Activated T-helper 1 cell treated with Interleukin-2 at 50 U/mL for 16 hours (primary cell): ENCODE measurements at regions not wholly inside any gene's neighbourhood (a gene's known extent, or its start where the extent isn't known, plus 50 kb on each side); places are given as distances from the start of the nearest gene placed in this dataset.
"Not testable (repeated sequence)": the region's sequence is repeated elsewhere in the genome, so short reads cannot be mapped to it uniquely, and the experiment has no call there.

Experiments
- DNase-seq: peaks from one replicate; pipeline ENCODE4 v3.0.0-alpha.2; 2020; ENCODE audit warnings: low read depth

DNA sequence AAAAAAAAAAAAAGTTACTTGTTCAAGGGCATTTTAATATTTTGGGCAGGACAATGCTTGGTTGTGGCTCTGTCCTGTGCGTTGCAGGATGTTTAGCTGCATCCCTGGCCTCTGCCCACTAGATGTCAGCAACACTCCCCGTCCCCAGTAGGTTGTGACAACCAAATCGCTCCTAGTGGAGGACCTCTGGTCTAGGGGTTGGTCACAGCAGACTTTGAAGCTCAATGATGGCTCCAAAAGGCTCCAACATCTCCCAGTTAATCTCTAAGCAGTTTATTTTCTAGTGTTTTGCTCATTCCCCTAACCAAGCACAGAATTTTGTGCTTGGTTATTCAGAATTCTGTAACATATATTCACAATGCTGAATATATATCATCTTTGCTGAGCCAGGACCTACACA lies 67.0 kb downstream of the CHRNA1 start:
- DNase-seq = peak; percentile 36

DNA sequence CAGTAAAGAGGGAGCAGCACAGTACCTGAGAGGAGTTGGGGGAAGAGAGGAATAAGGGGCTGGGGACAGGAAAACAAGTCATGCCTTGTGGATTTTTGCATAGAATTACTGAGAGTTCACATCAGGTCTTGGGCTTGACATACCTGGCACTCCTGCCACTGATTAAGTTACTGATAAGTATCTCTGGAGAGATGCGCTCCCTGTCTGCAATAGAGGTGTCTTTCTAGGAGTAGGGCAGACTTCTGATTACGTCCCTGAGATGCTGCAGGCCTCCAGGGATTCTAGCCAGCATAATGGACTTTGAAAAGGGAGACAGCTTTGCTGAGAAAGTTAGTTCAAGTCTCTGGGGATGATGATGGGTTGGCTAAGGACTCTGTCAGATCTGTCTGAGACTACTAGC lies 69.4 kb downstream of the CHRNA1 start:
- DNase-seq = no peak

DNA sequence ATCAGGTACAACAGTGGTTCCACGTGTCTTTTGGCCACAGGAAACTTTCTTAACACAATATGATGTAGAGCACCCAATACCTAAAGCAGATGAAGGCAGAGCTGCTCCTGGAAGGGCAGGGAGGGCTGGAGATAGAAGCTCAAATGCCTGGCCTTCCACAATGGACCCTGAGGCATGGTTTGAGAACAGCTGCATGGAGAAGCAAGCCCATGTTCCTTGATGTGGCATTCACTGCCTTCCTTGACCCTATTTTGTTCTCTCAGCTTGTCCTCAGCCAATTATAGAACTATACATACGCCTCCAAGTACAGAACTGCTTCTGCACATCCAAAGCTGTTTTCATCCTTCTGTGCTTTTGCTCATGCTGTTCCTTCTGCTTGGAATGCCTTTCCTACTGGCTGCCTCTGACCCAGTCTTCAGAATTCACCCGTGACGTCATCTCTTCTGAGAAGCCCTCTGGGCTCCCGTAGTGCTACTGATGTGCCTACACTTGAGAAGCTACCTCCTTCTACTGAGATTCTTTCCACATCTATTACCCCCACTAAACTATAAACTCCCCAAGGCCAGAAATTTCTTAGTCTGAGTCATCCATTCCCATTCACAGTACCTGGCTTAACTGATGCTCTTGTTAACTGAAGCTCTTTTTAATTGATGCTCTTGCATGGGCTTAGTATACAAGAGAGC lies 69.9 kb downstream of the CHRNA1 start:
- DNase-seq = no peak

DNA sequence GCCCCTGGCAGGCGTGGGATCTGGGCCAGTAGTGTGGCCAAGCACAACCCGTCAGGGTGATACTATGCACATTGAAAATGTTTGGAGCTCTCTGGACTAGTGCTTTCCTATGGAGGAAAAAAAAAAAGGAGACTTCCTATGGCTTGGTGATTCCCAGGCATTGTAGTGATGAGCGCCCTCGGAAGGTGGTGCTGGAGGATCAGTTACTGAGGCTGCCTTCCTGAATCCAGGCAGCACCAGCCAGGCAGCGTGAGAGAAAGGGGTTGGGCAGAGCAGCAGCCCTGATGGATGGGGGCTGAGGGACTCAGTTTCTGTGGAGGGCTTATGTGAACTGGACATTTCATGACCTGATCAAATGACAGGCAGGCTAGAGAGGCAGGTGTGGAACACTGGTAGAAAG lies 70.9 kb downstream of the CHRNA1 start:
- DNase-seq = no peak

DNA sequence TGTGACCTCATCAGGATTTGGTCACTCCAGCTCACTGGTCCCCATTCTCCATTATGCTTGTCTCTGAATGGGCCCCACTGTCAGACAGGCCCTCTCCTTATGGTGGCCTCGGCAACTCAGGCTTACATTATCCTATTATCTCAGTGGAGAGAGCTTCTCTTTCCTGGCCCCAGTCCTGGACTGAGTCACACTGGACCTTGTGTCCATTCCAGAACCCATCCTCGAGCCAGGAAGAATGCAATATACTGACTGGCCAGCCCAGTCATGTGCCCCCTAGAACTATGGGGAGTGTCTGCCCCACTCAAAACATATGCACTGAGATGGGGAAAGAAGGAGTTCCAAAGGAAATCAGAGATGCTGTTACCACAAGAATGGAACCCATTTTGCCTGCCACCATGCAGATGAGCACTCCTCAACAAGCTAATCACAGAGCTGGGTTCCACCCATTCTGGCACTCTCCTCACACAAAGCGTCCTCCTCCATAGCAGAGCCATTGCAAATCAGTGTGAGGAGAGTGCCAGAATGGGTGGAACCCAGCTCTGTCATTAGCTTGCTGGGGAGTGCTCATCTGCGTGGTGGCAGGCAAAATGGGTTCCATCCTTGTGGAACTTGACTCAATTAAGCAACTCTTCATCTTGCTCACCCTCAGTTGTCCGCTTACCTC lies 71.9 kb downstream of the CHRNA1 start:
- DNase-seq = no peak

DNA sequence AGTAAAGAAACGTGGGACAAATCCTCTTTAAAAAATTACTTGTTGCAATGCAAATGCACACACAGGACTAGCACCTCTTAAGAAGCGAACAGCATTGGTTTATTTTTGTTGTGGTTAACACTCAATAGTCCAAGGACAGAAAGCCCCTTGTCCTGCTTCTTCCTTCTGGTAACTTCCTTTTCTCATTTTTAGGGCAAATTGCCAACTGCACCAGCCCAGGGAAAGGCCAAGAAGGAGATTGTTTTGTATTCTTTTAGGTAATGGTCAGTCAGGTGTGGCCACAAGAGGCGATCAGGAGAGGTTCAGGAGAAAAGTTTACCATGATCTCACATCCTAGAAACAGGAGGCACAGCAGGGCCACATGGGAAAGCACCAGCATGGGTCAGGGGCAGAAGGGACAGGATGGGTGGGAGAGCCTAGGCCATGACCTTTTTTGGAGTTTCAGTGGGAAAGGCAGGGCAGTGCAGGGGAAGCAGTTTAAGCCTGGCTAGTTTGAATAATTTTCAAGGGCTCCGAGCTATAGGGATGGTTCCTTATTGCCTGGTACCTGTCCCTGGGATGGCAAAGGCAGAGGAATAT lies 73.0 kb downstream of the CHRNA1 start:
- no peak for DNase-seq

DNA sequence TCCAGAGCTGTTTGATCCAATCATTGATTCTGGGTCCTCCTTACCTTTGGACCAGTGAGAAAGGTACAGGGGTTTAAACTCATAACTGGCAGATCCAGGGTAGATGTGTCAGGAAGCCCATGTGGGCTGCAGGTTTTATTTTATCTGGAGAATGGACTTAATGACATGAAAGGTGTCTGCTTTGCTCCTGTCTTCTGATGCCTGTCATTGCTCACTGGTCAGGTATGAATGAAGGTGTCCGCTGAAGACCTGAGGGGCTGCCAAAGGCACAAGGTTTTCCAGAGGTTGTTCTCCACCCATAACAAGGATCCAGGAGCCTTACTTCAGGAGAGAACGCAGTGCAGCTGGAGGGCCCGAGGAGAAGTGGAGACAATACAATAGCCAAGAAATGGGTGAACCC lies 74.2 kb downstream of the CHRNA1 start:
- DNase-seq = no peak

DNA sequence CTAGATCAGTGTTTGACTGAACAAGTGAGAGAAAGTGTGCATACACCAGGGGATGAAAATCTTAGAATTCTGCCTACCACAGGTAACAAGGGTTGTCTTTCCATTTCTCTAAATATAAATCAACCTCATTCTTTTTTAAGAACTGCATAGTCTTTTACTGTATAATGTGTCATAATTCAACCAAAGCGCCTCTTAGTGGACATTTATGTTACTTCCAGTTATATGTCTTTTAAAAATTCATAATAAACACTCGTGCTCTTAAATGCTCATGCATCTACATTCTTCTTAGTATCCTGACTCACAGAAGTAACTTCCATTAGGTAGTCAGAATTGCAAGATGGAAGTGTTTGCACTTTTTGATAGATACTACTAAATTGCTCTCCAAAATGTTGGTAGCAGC lies 76.2 kb downstream of the CHRNA1 start:
- DNase-seq = no peak

DNA sequence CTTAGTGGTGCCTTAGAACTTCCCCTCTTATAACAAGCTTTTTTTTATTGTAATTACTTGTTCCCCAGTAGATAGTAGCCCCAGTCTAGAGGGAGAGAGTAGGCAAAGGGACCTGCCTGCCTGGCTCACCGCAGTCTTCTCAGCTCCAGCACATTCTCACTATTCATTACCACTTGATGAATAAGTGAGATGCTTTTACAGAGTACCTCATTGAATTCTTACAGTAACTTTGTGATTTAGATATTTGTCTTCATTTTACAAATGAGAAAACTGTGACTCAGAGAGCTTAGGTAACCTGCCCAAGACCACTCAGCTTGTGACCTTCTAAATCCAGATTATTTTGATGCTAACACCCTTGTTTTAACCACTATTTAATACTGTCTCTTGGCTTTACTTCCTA lies 77.8 kb downstream of the CHRNA1 start:
- no peak for DNase-seq

DNA sequence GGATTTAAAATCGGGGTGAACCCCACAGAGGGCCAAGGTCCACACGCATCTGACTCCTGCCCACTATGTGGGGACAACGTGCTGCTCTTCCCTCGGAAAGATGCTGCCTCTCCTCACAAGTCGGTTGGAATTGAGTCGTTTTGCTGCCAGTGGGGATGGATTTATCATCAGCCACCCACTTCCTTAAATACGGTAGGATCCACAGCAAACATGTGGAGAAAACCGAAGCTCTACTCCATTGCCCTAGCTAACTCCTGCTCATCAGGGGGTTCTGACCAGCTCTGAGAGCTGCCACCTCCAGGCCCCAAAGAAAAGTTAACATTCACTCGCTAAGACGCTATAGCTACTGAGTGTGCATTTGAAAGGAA lies 80.9 kb downstream of the CHRNA1 start:
- no peak for DNase-seq

DNA sequence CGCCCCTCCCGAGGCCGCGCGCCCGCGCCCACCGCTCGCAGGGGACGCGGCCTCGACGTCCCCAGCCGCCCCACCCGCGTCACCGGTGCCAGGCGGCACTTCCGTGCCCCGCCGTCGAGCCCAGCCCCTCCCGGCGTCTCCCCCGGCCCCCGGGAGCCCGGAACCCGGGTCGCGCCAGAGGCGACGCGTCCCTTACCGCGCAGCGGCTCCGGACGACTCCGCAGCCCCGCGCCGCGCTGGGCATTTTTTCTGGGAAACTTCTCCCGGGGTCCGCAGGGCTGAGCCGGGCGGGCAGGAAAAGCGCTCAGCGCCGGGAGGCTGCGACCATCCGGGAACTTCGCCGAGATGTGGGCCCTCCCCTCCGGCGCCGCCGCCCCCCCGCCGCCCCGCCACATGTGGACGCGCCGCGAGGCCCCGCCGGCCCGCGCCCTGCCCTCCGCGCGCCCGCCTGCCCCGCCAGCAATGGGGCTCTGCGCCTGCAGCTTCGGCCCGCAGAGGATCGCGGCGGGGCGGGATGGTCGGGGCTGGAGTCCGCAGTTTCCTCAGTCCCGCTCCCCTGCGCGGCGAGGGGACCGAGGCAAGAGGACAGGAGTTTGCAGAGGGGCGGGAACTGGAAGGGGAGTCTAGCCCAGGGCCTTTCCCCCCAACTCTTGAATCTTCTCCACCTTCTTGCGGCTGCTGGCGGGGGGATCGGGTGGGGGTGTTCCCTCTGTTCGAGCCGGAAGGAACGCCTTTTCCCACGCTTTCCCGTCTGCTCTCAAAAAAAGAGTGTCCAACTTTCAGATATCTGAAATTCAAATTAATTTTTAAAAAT lies 81.5 kb downstream of the CHRNA1 start:
- DNase-seq = peak; percentile 42

DNA sequence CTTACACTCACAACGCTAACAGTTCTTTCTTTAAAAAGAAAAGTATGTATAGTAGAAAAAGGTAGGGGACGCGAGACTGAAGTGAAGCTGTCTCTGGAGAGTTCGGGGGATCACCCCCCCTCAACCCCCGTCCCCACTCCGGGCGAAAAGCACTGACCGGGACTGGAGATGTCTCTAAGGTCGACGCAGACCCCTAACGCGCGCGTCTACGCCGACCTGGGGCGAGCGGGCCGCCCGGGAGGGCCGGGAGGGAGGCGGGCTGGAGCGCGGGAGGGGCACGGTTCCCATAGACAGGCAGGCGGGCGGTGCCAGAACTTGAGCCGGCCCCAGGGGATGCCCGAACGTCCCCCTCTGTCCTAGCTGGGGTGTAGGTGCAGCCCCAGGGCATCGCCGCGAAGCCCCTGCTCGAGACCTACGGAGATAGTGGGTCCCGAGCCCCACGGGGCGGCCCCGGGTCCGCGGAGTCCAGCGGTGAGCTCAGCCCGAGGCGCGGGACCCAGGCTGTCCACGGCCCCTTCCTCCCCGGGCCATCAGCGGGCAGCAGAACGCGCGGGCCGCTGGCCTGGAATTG lies 82.2 kb downstream of the CHRNA1 start:
- DNase-seq = peak; percentile 18

DNA sequence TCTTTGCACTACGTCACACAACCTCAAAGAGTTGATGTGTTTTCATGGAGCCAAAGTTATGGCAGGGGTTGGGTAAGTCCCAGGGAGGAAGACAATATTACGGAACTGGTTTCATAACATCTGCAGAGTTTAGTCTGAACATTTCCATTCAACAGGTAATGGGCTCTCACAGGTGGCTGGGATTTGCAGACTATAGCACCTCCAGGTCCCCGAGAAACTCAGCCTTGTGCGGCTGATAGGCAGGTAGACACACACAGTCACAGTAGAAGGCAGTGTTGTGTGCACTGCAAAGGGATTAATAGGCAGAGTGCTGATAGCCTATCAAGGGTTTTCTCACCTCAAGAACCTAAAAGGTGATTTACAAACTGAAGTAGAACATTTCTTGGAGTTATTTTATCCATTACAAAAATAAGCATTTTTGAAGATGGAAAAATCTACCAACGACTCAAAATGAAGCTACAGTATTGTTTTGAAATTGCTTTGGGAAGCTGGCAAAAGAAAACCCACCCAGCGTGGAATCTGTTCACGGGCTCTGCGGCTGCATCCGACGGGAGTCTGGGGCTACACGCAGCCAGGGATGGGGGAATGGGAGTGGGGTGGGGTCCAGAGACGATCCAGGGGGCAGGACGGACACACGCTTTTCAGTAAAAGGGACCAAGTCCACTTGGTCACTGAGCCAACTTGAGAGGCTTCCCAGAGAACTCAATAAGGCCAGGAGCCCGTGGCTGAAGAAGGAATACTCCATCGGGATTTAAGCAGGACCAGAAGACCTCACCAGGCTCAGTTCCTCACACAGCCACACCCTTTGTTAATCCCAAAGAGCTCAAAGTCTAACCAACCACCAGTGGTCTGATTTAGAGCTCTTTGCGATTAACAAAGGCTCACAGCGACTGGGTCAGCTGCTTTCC lies 82.9 kb downstream of the CHRNA1 start:
- no peak for DNase-seq

DNA sequence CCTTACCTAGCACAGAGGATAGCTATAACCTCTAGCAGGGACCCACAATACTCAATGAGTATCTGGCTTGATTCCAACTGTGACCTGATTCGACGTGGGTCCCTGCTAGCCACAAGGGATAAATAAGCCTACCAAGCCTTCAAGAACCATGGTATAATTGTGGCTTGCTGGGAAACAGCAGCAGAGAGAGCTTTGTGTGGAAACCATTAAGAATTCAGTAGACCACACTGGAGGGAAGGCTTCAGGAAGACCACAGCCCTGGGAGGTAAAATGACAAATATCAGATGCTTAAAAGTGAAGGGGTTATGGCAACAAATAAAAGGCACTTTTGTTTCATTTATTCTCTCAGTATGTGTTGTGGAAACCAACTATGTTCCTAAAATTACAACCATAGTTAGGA lies 82.6 kb upstream of the WIPF1 start:
- DNase-seq = no peak

DNA sequence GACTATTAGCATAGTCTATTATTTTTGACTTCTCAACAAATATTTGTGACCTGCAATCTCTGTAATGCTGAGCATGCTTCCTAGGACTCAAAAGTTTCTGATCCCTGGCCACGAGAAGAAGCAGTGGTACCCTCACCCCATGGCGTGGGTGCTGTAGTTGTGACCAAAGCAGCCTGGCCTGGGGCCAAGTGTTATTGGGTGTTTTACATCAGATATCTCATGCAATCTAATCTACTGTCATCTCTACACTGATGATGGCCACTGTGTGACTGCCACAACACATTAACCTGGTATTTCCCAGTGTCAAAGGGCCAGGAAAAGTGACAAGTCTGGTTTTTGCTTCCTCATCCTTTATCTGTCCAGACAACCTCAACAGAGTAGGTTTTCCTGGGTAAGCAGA lies 80.8 kb upstream of the WIPF1 start:
- no peak for DNase-seq

DNA sequence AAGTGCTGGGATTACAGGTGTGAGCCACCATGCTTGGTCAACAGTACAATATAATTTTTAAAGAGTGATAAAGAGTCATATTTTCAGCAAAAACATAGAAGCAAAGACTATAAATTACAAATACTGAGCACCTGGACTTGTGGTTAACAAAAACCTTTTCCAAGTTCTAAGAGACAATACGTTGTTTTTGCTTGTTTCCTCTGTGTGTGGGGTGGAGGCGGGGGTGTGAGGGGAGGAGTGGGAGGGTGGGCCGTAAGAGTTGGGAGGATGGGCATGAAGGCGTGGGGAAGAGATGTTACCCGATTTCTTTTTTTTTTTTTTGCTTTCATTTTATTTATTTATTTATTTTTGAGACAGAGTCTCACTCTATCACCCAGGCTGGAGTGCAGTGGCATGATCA lies 78.0 kb upstream of the WIPF1 start:
- DNase-seq = no peak

DNA sequence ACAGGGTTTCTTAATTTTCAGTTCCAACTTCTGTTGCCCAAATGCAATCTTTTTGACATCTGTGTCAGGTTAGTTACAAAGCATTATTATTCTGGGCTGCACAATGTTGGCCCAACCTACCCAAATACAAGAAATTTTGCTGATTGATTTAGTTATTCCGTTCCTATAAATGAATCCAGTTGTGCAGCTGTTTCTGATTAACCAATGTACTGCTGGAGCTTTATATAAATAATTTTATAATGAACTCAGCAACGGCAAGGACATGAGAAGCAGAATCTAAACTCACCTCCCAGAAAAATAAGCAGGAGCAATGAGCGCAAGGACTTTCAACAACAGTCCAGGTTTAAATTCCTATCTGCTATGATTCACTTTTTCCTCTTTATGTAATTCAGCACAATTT lies 76.3 kb upstream of the WIPF1 start:
- DNase-seq = no peak

DNA sequence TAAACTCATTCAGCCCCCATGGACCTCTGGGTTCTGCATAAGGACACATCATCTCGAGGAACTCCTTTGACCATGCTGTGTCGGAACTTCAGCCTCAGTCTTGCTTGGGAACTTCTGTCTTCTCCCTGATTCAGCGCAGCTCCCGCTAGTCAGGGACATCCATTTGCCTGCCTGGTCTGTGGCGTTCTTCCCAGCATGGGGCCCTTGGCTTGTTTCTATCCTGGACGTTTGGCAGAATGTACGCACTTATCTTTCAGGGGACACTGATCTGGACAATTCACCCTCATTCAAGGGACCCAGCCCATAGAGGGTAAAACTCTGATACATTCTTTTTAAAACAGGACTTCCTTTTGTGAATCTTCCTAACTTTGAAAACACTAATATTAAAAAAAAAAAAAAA lies 75.8 kb upstream of the WIPF1 start:
- no peak for DNase-seq

DNA sequence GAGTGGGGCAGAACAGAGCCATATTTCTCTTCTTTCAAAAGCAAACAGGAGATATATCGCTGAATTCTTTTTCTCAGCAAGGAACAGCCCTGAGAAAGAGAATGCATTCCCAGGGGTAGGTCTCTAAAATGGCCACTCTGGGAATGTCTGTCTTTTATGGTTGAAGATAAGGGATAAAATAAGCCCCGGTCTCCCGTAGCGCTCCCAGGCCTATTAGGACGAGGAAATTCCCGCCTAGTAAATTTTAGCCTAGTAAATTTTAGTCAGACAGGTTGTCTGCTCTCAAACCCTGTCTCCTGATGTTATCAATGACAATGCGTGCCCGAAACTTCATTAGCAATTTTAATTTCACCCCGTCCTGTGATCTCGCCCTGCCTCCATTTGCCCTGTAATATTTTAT lies 73.9 kb upstream of the WIPF1 start:
- DNase-seq = not testable (repeated sequence)

DNA sequence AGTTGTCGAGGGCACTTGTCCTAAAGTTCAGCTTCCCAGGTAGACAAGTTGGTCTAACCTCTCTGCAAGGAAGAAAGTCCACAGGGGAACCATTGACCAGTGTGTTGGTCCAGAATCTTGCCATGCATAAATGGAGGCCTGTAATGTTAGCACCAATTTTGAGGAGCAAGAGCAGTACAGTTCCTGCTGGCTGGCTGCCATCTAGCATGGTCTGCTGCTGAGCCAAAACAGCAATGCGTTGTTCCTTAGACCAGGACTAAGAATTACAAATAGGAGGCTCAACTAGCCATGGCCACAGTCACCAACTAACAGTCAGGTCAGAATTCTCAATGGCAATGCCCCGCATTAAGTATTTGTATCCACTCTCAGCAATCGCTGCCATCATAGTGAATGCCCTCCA lies 72.8 kb upstream of the WIPF1 start:
- no peak for DNase-seq

DNA sequence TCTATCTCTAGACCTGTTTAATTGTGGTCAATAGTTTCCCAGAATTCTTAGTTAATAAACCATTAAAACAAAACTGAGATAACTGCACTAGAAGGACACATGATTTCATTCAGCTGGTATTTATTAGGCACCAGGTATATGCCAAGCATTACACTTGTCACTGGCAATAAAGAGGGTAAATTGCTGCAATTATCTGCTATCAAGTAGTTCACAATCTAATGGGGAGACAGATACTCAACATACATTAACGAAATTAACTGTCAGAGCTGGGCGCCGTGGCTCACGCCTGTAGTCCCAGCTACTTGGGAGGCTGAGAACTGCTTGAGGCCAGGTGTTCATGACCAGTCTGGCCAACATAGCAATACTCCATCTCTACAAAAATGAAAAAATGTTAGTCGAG lies 71.7 kb upstream of the WIPF1 start:
- DNase-seq = no peak

DNA sequence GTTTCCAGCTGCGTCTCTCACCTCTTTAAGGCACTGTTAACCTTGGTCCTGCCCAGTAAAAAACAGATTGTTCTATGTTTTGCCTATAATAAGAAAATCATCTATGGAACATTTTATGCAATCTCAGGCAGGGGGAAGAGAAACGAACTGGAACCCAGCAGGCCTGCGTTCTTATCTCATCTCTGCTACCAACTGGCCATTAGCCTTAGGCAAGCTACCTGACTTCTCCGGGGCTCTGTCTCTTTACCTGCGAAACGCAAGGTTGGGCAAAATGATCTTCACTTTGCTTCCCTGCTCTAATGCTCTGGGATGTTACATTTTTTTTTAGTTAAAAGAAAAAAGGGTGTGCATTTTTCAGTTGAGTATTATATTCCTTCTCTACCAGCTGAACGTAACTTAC lies 70.5 kb upstream of the WIPF1 start:
- no peak for DNase-seq
